Mesothelial cell of epicardium (in vitro differentiated cells): ENCODE measurements at regions not wholly inside any gene's neighbourhood (a gene's known extent, or its start where the extent isn't known, plus 50 kb on each side); places are given as distances from the start of the nearest gene placed in this dataset.

Experiments
- DNase-seq, 2 experiments: peaks; one replicate each; pipeline ENCODE4 v3.0.0; 2021; ENCODE audit warnings: low spot score in 2 of 2; ENCODE audit not compliant: unreplicated experiment in 2 of 2
- H3K27ac Mint-ChIP-seq: 2 replicates; pipeline ENCODE4 v1.8.0; 2021; ENCODE audit warnings: mixed read lengths
- H3K27me3 Mint-ChIP-seq: 2 replicates; pipeline ENCODE4 v1.8.0; 2021; ENCODE audit warnings: low read depth, mixed read lengths
- H3K36me3 Mint-ChIP-seq: 2 replicates; pipeline ENCODE4 v1.8.0; 2021; ENCODE audit warnings: mixed read lengths
- H3K4me1 Mint-ChIP-seq: 2 replicates; pipeline ENCODE4 v1.8.0; 2021; ENCODE audit warnings: mixed read lengths
- H3K4me3 Mint-ChIP-seq: 2 replicates; pipeline ENCODE4 v1.8.0; 2021; ENCODE audit warnings: mild to moderate bottlenecking, moderate library complexity, mixed read lengths
- H3K9me3 Mint-ChIP-seq: 2 replicates; pipeline ENCODE4 v1.8.0; 2021; ENCODE audit warnings: mixed read lengths
- TF ChIP-seq, protein P1 (sequence below): fragments of 200-600 bp; sonication (generic); IDR thresholded peaks from one replicate; pipeline ENCODE4 v1.5.0; 2021; ENCODE audit warnings: antibody characterized with exemption; ENCODE audit not compliant: unreplicated experiment

- Mint-ChIP-seq H3K36me3 (no peaks in the 10 kb centered on the region), H3K4me3 (no peak overlapping the region), H3K9me3 (no peaks in the 10 kb centered on the region), H3K27me3 (no peaks in the 10 kb centered on the region), H3K4me1 (peaks cover 1% of the 10 kb centered on the region), H3K27ac (no peak overlapping the region)
- TF ChIP-seq, protein P1, sequence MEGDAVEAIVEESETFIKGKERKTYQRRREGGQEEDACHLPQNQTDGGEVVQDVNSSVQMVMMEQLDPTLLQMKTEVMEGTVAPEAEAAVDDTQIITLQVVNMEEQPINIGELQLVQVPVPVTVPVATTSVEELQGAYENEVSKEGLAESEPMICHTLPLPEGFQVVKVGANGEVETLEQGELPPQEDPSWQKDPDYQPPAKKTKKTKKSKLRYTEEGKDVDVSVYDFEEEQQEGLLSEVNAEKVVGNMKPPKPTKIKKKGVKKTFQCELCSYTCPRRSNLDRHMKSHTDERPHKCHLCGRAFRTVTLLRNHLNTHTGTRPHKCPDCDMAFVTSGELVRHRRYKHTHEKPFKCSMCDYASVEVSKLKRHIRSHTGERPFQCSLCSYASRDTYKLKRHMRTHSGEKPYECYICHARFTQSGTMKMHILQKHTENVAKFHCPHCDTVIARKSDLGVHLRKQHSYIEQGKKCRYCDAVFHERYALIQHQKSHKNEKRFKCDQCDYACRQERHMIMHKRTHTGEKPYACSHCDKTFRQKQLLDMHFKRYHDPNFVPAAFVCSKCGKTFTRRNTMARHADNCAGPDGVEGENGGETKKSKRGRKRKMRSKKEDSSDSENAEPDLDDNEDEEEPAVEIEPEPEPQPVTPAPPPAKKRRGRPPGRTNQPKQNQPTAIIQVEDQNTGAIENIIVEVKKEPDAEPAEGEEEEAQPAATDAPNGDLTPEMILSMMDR, result no peak
- DNase-seq, result no peak
Measured at GRCh38 chr2:75925331-75926024, 214.8 kb upstream of the GCFC2 start.

- no peak for DNase-seq
- Mint-ChIP-seq H3K27me3 (no peaks in the 10 kb centered on the region), H3K36me3 (no peaks in the 10 kb centered on the region), H3K27ac (no peak overlapping the region), H3K9me3 (no peaks in the 10 kb centered on the region), H3K4me1 (peaks cover 1% of the 10 kb centered on the region), H3K4me3 (no peak overlapping the region)
- TF ChIP-seq, protein P1, result no peak
Measured at GRCh38 chr2:75922191-75922590, 211.5 kb upstream of the GCFC2 start.

- Mint-ChIP-seq H3K27ac (no peak overlapping the region), H3K9me3 (no peaks in the 10 kb centered on the region), H3K4me1 (no peaks in the 10 kb centered on the region), H3K4me3 (no peak overlapping the region), H3K36me3 (no peaks in the 10 kb centered on the region), H3K27me3 (no peaks in the 10 kb centered on the region)
- TF ChIP-seq, protein P1, result no peak
- DNase-seq, result no peak
Measured at GRCh38 chr2:75920859-75921551, 210.3 kb upstream of the GCFC2 start.

- Mint-ChIP-seq H3K4me1 (no peaks in the 10 kb centered on the region), H3K9me3 (peaks cover 24% of the 10 kb centered on the region), H3K4me3 (no peak overlapping the region), H3K27ac (no peak overlapping the region), H3K36me3 (no peaks in the 10 kb centered on the region), H3K27me3 (no peaks in the 10 kb centered on the region)
- no peak for DNase-seq
- TF ChIP-seq, protein P1, result no peak
Measured at GRCh38 chr2:75915851-75916634, 205.3 kb upstream of the GCFC2 start.

DNA sequence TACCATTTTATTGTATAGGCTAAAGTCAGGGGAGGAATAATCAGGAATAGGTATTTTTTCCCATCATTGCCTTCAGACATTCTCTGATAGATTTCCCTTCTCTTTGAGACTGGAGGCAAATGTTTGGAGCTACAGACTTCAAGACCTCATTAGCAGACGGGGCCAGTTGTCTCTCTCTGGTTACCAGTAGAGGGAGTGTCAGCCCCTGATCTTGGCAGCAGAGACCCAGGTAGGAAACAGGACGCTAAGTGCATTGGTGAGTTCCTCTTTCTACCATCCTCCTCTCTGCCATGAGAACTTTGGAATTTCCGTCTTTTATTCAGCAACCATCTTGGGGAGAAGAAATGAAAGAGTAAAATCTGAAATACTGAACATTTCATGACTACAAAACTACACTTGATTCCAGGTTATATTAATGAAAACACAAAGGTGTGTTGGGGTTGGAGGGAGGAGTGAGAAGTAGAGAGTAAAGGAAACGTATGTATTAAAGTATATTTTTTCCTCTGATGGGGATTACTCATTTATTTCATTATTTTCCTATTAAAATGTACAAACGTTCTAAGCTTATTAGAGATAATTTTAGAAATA lies 186.2 kb upstream of the GCFC2 start:
- H3K27me3 Mint-ChIP-seq, result no peaks in the 10 kb centered on the region
- H3K4me3 Mint-ChIP-seq, result no peak overlapping the region
- H3K9me3 Mint-ChIP-seq, result no peaks in the 10 kb centered on the region
- H3K36me3 Mint-ChIP-seq, result no peaks in the 10 kb centered on the region
- no peak for DNase-seq
- H3K4me1 Mint-ChIP-seq, result no peaks in the 10 kb centered on the region
- TF ChIP-seq, protein P1, result no peak
- H3K27ac Mint-ChIP-seq, result no peak overlapping the region
